Stomach (tissue), 4 donors: ENCODE measurements at regions not wholly inside any gene's neighbourhood (a gene's known extent, or its start where the extent isn't known, plus 50 kb on each side); places are given as distances from the start of the nearest gene placed in this dataset.

ENCODE experiments used
- POLR2A ChIP-seq, 4 donors: fragments of 450-650 bp; IDR thresholded peaks; one replicate each; pipeline ENCODE4 v1.6.1; 2016; ENCODE audit warnings: antibody characterized with exemption in 4 of 4, control low read depth in 2 of 4, mild to moderate bottlenecking in 1 of 4, moderate library complexity in 1 of 4
- TF ChIP-seq, protein P1 (sequence below), 7 experiments: fragments of 450-650 bp in 4 of 7; fragments of 200-600 bp in 3 of 7; sonication (generic) in 3 of 7; IDR thresholded peaks; one replicate each; pipeline ENCODE4 v1.5.1; 2016 to 2019; ENCODE audit warnings: antibody characterized with exemption in 7 of 7, control low read depth in 2 of 7, mild to moderate bottlenecking in 1 of 7

DNA sequence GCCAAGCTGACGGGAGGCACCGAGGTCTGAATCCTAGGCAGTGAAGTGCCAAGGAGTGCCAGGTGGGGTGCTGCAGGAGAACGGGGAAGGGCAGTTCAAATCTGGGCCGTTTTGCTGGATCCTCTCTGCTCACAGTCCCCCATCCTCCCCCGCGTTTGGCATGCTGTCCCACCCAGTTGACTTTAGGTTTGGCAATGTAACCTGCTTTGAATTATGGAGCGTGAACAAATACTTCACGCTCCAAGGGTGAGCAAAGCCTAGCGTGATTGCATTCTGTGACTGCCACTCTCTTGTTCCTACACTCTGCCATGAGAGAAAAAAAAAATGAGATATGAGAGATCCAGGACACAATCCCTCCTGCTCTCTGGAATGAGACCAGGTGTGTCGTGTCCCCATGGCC lies 381.9 kb downstream of the ZNF516 start:
- TF ChIP-seq, protein P1, sequence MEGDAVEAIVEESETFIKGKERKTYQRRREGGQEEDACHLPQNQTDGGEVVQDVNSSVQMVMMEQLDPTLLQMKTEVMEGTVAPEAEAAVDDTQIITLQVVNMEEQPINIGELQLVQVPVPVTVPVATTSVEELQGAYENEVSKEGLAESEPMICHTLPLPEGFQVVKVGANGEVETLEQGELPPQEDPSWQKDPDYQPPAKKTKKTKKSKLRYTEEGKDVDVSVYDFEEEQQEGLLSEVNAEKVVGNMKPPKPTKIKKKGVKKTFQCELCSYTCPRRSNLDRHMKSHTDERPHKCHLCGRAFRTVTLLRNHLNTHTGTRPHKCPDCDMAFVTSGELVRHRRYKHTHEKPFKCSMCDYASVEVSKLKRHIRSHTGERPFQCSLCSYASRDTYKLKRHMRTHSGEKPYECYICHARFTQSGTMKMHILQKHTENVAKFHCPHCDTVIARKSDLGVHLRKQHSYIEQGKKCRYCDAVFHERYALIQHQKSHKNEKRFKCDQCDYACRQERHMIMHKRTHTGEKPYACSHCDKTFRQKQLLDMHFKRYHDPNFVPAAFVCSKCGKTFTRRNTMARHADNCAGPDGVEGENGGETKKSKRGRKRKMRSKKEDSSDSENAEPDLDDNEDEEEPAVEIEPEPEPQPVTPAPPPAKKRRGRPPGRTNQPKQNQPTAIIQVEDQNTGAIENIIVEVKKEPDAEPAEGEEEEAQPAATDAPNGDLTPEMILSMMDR (IDR thresholded peaks at IDR 0.05): no peak
- no peak for TF ChIP-seq POLR2A (IDR thresholded peaks at IDR 0.05)
